K562 (cell line): ENCODE measurements at regions not wholly inside any gene's neighbourhood (a gene's known extent, or its start where the extent isn't known, plus 50 kb on each side); places are given as distances from the start of the nearest gene placed in this dataset.

Experiments
- ATAC-seq: fragments of 200-7000 bp; cut with Tn5 transposase; 3 replicates; pipeline ENCODE4 v1.9.1; 2020; ENCODE audit warnings: moderate library complexity
- BruUV-seq: library from RNA; stranded (reverse); fragments of 400-500 nt; replicated peaks from 2 replicates; lab custom pipeline; 2021; lab: Mats Ljungman, UMichigan
- CTCF ChIA-PET: fragments of 300-600 bp; formaldehyde crosslinking; extraction: SDS; loops from one replicate; lab custom pipeline; 2021; ENCODE audit warnings: low intra/inter-chr PET ratio; lab: Yijun Ruan, JAX
- POLR2A ChIA-PET: fragments of 300-600, 350-650 bp; sonication (Branson Sonifier 250); formaldehyde crosslinking; extraction: SDS; loops from one replicate; lab custom pipeline; 2021; ENCODE audit warnings: antibody characterized with exemption, inconsistent platforms; lab: Yijun Ruan, JAX
- DNase-seq, 4 experiments: peaks; one replicate each; pipeline versions ENCODE4 v3.0.0 to v3.0.0-alpha.2; 2011 to 2018; ENCODE audit warnings: low spot score in 3 of 4, mixed read lengths in 3 of 4; ENCODE audit errors: extremely low read depth in 1 of 4
- FAIRE-seq: peaks from 2 replicates; lab custom pipeline; 2011; peaks lifted over from hg19 to GRCh38; lab: Jason Lieb, UNC
- H2AFZ ChIP-seq: 2 replicates; pipeline ENCODE4 v1.6.0; 2011; ENCODE audit warnings: low read depth, low read length, control low read depth, inconsistent platforms
- H3K27ac ChIP-seq: fragments of 200-600 bp; 3 replicates; pipeline ENCODE4 v1.8.0; 2011; ENCODE audit warnings: low read depth, mild to moderate bottlenecking, control low read depth, inconsistent platforms, low read length, moderate library complexity, mixed read lengths; ENCODE audit errors: extremely low read depth
- H3K27me3 ChIP-seq, 2 experiments: fragments of 300-600 bp in 1 of 2; 2 replicates in 1 of 2; 3 replicates in 1 of 2; pipeline versions ENCODE4 v1.6.0 to v1.8.0; 2011; ENCODE audit warnings: inconsistent platforms in 2 of 2, low read length in 2 of 2, mild to moderate bottlenecking in 1 of 2, mixed read lengths in 1 of 2, moderate library complexity in 1 of 2; ENCODE audit not compliant: control insufficient read depth in 2 of 2, insufficient read depth in 2 of 2
- H3K36me3 ChIP-seq: fragments of 300-600 bp; 3 replicates; pipeline ENCODE4 v1.8.0; 2011; ENCODE audit warnings: mild to moderate bottlenecking, low read length, inconsistent platforms; ENCODE audit not compliant: control insufficient read depth, insufficient read depth
- H3K4me1 ChIP-seq, 2 experiments: fragments of 200-600 bp in 1 of 2; replicated peaks in 1 of 2; 2 replicates in 1 of 2; 3 replicates in 1 of 2; pipeline versions ENCODE4 v1.5.1 to v1.8.0; 2011; ENCODE audit warnings: inconsistent platforms in 2 of 2, low read length in 2 of 2, mild to moderate bottlenecking in 1 of 2, mixed read lengths in 1 of 2, moderate library complexity in 1 of 2; ENCODE audit not compliant: control insufficient read depth in 2 of 2, insufficient read depth in 2 of 2
- H3K4me2 ChIP-seq: 2 replicates; pipeline ENCODE4 v1.6.1; 2011; ENCODE audit warnings: low read length, control low read depth, inconsistent platforms, mixed read lengths; ENCODE audit not compliant: insufficient read depth
- H3K4me3 ChIP-seq: fragments of 200-600 bp; sonication (generic), shearing (Covaris generic); 2 replicates; pipeline ENCODE4 v1.5.1; 2016; ENCODE audit warnings: control low read depth, inconsistent platforms
- H3K79me2 ChIP-seq: fragments of 200-600 bp; 3 replicates; pipeline ENCODE4 v1.8.0; 2011; ENCODE audit warnings: low read length, inconsistent platforms; ENCODE audit not compliant: control insufficient read depth, insufficient read depth
- H3K9ac ChIP-seq, 2 experiments: 2 replicates each; pipeline versions ENCODE4 v1.6.0 to v1.6.1; 2011; ENCODE audit warnings: low read depth in 2 of 2, low read length in 2 of 2, control low read depth in 1 of 2, inconsistent platforms in 1 of 2, mild to moderate bottlenecking in 1 of 2, mixed read lengths in 1 of 2; ENCODE audit not compliant: insufficient read depth in 1 of 2
- H3K9me1 ChIP-seq: one replicate; pipeline ENCODE4 v1.6.0; 2011; ENCODE audit warnings: inconsistent platforms, mild to moderate bottlenecking, low read length, moderate library complexity; ENCODE audit not compliant: control insufficient read depth, insufficient read depth
- H3K9me3 ChIP-seq: replicated peaks from 2 replicates; pipeline ENCODE4 v1.5.1; 2011; ENCODE audit warnings: low read depth, low read length, inconsistent platforms; ENCODE audit not compliant: control insufficient read depth, insufficient read depth
- H4K20me1 ChIP-seq: replicated peaks from 2 replicates; pipeline ENCODE4 v1.6.1; 2011; ENCODE audit warnings: low read length, inconsistent platforms, mixed read lengths; ENCODE audit not compliant: control insufficient read depth, insufficient read depth
- ATF3 ChIP-seq, 2 experiments: fragments of 450-650 bp in 1 of 2; sonication (generic) in 1 of 2; formaldehyde crosslinking in 1 of 2; IDR thresholded peaks in 1 of 2; conservative IDR thresholded peaks in 1 of 2; 2 replicates each; pipeline versions ENCODE4 v1.6.1 to v1.8.1; 2016 to 2023; ENCODE audit warnings: mild to moderate bottlenecking in 2 of 2, moderate library complexity in 2 of 2, inconsistent platforms in 1 of 2, missing genetic modification reagents in 1 of 2
- BCOR ChIP-seq: fragments of 450-650 bp; IDR thresholded peaks from 2 replicates; pipeline ENCODE4 v1.6.1; 2016
- RBM25 ChIP-seq: fragments of 200-400 bp; formaldehyde crosslinking; IDR thresholded peaks from 2 replicates; pipeline ENCODE4 v1.6.1; 2018; ENCODE audit warnings: low read length, low read depth, moderate library complexity; ENCODE audit not compliant: severe bottlenecking
- SAFB2 ChIP-seq: fragments of 200-400 bp; formaldehyde crosslinking; IDR thresholded peaks from 2 replicates; pipeline ENCODE4 v1.6.1; 2018; ENCODE audit warnings: borderline replicate concordance, low read length, low read depth, moderate library complexity; ENCODE audit not compliant: severe bottlenecking
- ZFP36 ChIP-seq: fragments of 150-350 bp; IDR thresholded peaks from 2 replicates; pipeline ENCODE4 v1.6.1; 2018; ENCODE audit warnings: low read length, low read depth; ENCODE audit not compliant: partially characterized antibody
- ZNF324 ChIP-seq: fragments of 250-450 bp; sonication (Bioruptor Pico); IDR thresholded peaks from 2 replicates; pipeline ENCODE4 v1.4.0; 2020; ENCODE audit warnings: mild to moderate bottlenecking
- WGBS: fragments of 100-300 bp; shearing (Covaris generic); methylation state at CpG from one replicate; pipeline ENCODE4 v1.1.6; 2016; ENCODE audit warnings: low coverage, mixed read lengths; ENCODE audit not compliant: insufficient coverage; ENCODE audit errors: missing lambda C conversion rate; 5-methylcytosine and 5-hydroxymethylcytosine counted together
- in situ Hi-C: fragments of 300-500 bp; cut with MboI; formaldehyde crosslinking; loops from 4 replicates; pipeline ENCODE4 v1.15.0; 2018; ENCODE audit warnings: inconsistent platforms, mixed read lengths
- intact Hi-C: fragments of 100-400 bp; cut with micrococcal nuclease; formaldehyde crosslinking; loops from 2 replicates; pipeline ENCODE4 v1.14.2; 2022

GRCh38 chr2:105598829-105599698, 145.6 kb upstream of the NCK2 start:
- peaks cover 12 to 31% of the 10 kb centered on the region in 2 experiments; a peak in 4 of 5 replicates for H3K4me1 ChIP-seq
- CTCF ChIA-PET: no interaction called here
- WGBS: 75% methylated on average over 6 of the region's 6 CpGs
- intact Hi-C loops: no loop called here
- peak overlapping the region; percentile 44 for H2AFZ ChIP-seq
- H3K27ac ChIP-seq: no peak overlapping the region
- no peaks in the 10 kb centered on the region for H4K20me1 ChIP-seq
- FAIRE-seq (no peak), ATAC-seq (no peak), DNase-seq (no peak)
- POLR2A ChIA-PET: interaction anchor here (0.9 kb wide), 1 partner anchor 26 kb away, joined by 4 read pairs; no protein-coding TSS in a partner anchor
- H3K4me2 ChIP-seq: no peak overlapping the region
- in situ Hi-C loops: no loop called here
- BruUV-seq: no TSS peak
- H3K4me3 ChIP-seq: no peak overlapping the region
- no peaks in the 10 kb centered on the region for H3K9me1 ChIP-seq
- TF ChIP-seq SAFB2: no peak
- TF ChIP-seq ATF3 (IDR thresholded peaks at IDR 0.05): peak; percentile 11; the same call in 1 of the 2 replicates
- TF ChIP-seq ATF3 (CRISPR knock-in tag; conservative IDR thresholded peaks at IDR 0.05): no peak
- peak; percentile 39 for TF ChIP-seq ZFP36
- no peak for TF ChIP-seq ZNF324
- TF ChIP-seq BCOR: 0 out of 2 replicates have a peak, but pooled peaks have one; percentile 41
- TF ChIP-seq RBM25: peak; percentile 49
- no peak overlapping the region for H3K9ac ChIP-seq
- no peaks in the 10 kb centered on the region for H3K79me2 ChIP-seq
- no peaks in the 10 kb centered on the region for H3K36me3 ChIP-seq
- no peaks in the 10 kb centered on the region for H3K27me3 ChIP-seq
- no peaks in the 10 kb centered on the region for H3K9me3 ChIP-seq
